ENCODE measurements at regions not wholly inside any gene's neighbourhood (a gene's known extent, or its start where the extent isn't known, plus 50 kb on each side); places are given as distances from the start of the nearest gene placed in this dataset.

DNA sequence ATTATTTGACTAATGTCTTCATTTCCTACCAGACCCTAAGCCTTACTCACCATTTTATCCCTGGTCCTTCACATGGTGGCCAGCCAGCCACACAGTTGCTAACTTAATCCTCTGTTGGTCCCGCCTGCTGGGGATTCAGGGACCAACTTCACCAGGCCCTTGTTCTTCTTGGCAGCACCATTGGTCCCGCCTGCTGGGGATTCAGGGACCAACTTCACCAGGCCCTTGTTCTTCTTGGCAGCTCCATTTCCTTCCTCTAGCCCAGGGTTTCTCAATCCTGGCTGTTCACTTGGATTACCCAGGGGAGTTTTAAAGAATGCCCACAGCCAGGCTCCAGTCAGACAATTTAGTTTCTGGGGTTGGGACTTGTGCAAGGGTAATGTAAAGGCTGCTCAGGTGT is 233.1 kb upstream of the CSF3R start:
- no peak for DNase-seq

DNA sequence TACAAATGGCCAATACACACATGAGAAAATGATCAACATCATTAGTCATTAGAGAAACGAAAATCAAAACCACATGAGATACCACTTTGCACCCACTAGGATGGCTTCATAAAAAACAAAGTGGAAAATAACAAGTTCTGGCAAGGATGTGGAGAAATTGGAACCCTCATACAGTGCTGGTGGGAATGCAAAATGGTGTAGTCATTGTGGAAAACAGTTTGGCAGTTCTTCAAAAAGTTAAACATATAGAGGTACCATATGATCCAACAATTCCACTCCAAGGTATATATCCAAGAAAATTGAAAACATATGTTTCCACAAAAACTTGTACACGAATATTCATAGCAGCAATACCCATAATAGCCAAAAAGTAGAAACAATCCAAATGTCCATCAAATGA is 231.6 kb upstream of the CSF3R start:
- no peak for DNase-seq

DNA sequence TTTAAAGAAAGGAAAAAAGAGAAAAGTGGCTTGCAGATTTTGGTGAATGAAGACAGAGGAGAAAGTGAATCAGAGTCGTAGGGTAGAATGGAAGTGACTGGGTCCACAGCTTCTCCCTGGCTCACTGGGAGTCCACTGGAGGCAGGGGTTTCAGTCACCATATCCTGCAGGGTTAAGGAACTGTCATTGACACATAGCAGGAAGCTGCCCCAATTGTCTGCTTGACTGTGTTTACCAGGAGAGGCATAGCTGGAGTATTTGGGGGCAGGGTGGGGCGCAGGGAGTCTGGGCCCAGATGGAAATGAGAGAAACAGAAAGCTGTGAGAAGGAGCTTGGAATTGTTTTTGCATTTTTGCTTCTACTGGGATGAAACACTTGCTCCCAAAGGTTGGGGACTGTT is 228.8 kb upstream of the CSF3R start:
- no peak for DNase-seq

DNA sequence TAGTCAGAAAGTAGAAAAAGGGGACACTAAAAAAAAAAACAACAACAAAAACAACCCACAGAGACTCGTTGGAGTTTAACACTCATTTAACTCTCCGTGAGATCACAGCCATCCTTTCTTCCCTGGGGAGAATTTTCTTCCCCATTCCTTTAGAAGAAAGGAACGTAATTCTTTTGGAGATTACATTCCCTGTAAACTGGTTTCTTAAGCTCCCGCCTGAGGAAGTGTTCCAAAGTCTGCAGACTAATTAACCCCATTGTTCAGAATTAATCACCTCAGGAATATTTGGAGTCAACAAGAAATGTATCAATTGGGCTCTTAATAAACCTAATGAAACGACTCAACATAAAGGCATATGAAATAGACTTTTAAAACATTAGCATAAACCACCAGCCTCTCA is 228.2 kb upstream of the CSF3R start:
- no peak for DNase-seq

DNA sequence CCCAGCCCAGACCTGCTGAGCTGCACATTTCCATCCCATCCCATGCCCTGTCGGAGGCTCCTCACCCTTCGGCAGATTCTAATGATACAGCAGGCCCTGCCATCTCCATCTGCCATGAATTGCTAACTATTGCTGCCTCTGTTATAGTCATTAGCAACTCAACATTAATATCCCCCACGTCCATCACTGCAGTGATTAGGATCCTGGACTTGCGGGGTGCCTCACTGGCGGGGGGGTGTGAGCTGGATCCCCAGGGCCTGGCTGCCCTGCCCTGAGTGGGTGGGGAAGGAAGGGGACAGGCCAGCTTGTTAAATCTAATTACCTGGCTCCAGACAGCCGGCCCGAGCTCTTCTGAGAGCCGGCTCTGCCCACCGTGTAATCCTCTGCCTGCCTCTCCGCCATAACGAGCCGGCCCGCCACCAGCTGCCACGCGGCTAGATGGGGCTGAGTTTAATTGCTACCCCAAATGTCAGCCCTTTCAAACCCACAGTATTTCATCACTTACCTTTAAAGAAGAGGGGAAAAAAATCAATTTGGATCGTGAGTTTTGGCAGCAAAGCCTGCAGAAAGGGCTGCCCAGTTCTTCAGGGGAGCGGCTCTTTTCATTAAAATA is 227.3 kb upstream of the CSF3R start:
- no peak for DNase-seq

DNA sequence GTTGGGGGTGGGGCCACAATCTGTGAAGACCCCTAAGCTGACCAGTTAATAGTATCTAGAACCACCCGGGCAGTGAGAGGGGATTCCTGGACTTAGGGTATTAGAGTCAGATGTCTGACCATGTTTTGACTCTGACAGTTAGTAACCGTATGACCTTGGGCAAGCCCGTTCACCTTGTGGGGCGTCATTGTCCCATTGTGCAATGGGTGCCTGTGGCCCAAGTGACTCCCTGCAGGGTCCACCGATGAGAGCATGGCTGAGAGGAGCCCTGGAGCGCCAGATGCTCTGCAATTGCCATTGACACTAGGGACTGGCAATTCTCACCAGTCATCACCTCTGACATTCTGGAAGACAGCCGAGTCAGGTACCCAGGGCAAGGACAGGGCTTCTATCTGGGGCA is 225.9 kb upstream of the CSF3R start:
- DNase-seq: no peak

DNA sequence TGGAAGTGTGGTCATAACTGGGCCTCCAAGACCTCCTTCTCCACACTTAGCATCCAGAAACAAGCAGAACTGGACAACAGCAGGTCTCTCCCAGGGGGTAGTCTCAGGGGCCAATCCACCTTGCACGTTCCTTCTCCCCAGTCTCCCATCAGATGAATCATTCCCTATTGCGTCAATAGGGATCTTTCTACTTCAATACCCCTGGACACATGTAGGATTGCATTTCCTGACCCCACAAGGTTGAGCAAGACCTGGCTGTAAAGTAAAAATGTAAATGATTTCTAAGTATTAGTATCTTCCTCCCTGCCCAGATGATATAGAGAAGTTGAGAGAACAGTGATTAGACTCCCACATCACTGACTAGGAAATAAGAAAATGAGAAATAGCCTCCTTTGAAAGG is 224.5 kb upstream of the CSF3R start:
- no peak for DNase-seq

DNA sequence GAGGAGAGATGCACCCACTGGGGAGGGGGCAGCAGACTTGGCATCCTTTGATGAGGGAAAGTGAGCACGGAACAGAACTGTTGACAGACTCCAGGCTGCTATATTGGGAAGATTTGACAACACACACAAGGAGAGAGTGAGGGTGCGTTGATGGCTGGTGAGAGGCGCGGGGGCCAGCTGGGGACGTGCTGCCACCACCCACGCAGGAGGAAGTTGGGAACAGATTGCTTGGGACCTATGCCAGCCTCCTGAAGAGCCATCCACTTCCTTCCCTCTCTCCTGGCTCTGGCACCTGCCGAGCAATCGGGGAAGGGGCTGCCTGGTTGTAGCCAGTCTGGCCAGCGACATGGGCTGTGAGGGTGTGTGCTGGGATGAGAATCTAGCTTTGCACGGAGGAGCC is 223.7 kb upstream of the CSF3R start:
- no peak for DNase-seq

DNA sequence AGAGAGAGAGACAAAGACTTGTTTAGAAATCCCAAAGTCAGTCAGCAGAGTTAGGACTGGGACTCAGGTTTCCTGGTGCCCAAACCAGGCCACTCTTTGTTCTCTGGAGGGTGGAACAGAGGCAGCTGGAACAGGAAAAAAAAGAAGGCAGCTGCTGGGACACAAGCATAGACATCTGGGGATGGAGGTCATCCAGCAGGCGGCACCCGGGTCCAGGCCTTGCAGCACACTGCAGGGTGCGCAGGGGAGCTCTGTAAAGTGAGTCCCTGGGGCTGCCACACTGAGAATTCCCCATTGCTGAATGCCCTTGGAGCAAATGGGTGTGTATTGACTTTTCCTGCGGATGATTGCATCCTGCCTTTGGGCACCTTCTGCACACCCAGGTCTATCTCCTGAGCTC is 222.9 kb upstream of the CSF3R start:
- DNase-seq: peak in 1 of 2 experiments; percentile 38

DNA sequence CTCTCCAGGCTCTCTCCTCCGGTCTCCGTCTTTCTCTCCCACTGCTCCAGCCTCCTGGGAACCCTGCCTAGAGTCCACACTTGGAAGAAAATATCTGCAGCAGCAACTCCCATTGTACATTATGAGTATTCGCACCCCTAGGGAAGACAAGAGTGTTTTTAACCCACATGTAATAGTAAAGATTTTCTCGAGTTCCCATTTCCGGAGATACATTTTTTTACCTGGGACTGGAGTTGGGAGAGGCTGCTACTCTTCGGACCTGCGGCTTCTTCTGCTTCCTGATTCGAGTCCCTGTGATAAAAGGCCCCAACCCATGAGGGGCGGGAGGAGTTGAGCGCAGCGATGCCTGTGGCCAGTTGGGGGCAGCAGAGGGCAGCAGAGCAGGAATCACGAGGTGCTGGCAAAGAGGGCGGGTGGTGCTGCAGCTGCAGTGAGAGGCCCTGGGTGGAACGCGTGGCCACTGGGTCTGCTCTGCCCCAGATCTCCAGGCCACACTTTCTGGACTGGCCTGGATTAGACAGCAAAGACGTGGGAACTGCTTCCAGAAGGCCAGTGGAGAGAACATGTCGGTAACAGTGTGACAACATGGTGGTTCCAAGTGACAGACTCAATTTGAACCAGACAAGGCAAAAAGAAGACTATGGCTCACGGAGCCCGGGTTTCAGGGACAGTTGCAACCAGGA is 221.0 kb upstream of the CSF3R start:
- DNase-seq: peak; percentile 84 to 98

DNA sequence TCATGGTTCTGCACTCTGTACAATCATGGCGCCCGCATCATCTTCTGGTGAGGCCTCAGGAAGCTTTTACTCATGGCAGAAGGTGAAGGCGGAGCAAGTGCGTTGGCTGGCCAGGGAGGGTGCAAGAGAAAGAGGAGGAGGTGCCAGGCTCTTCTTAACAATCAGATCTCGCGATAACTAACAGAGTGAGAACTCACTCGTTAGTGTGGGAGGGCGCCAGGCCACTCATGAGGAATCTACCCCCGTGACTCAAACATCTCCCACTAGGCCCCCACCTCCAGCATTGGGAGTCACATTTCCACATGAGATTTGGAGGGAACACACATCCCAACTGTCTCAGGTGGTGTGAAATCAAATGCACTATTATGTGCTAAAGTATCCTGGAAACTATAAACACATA is 220.2 kb upstream of the CSF3R start:
- no peak for DNase-seq

DNA sequence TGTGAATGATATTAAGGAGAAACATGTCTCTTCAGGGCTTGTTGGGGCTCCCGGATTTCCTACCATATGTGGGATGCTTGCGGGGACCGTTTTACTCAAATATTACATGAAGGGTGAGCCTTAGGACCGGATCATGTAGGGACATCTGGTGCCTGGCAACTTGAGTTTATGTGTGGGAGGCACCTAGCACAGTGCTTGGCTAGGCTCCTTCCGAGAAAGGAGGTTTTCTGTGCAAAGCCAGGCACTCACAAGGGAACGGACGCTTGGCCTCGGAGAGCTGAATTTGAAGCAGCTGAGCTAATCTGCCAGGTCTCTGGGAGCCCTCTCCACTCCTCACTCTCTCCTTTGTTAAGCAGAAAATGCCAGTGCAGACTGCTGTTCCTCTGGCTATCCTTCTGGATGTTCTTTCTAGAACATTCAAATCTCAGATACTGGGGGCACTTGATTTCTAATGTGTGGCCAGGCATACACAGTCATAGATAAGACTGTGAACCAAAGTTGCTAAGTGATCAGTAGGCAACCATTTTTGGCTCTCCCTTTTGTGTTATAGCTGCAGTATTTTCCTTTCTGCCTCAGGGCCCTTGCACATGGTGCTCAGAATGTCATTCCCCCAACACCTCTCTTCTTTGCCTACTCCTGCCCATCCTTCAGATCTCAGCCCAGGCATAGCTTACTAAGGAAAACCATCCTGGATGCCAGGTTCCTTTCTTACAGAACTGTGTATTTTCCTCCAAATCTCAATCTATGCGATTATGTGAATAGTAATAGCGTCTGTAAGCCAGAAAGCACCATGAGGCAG is 216.6 kb upstream of the CSF3R start:
- no peak for DNase-seq

DNA sequence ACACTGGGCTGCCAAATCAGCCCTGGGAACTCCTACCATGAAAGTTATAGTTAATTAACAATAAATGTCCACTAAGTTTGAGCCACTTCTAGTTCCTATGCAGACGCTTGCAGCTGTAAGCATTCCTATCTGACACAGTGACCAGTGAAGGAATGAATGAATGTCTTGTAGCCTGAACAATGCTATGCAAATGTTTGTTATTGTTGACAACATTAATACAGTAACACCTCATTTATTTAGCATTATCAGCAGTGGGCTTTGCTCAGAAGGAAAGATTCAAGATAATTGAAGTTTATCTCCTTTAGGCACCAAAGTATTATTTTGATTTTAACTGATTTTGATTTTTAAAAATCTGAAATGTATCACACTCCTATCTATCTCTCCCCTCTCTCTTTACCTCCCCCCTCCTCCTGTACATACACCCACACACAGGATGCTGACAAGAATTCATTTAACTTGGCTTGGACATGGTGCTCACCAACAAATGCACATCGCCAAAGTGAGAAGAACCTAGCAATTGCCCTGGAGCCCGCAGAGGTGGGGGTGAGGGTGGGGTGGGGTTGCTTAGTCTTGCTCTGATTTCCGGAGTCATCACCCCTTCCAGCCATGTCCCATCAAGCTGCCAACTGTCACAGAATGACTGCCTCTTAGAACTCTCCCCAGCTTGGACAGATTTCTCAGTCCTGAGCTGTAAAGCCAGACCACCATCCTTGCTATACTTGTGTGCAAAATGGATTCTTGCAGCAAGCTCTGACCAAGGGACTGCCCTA is 215.3 kb upstream of the CSF3R start:
- DNase-seq: no peak

DNA sequence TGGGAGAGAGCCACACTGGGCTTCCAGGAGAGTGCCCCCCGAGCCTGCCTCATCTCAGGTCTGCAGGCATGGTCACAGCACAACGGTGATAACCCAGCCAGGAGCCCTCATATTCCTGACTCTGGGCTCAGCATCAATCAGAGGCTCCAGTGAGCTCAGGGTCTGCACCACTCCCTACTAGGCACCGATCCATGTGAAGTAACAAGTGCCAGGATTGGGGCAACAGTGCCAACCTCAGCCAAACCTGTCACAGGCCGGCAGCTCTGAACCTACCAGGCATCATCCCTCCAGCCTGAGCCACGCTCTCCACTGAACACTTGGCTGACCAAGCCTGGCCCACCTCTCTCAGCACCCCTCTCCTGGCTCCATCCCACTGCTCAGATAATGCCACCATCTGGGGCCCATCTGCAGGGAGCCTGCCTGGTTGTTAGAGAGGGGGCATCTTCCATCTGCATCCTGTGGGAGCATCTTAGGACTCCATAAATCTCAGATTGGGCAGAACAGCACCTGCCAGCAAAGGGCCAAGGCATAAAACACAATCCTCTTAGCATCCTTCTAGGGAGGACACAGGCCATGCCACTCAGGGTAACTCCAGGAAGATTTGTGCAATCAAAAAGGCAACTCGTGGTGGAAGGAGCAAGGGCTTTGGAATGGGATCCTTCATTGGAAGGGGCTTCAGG is 213.7 kb upstream of the CSF3R start:
- no peak for DNase-seq

DNA sequence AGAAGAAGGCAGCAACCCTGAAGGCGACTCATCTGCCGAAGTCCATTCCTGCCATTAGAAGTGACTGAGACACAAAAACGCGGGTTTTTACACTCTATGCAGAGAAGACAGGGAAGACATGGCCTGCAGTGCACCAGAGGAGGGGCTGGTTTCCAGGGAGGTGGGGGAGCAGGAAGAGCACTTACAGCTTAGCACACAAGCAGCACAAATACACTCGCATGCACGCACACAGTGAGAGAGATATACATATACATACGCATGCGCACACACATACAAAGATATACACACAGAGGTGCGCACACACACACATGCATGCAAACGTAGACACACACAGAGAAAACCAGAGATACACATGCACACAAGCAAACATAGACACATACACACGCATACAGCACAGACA is 210.9 kb upstream of the CSF3R start:
- DNase-seq: no peak

DNA sequence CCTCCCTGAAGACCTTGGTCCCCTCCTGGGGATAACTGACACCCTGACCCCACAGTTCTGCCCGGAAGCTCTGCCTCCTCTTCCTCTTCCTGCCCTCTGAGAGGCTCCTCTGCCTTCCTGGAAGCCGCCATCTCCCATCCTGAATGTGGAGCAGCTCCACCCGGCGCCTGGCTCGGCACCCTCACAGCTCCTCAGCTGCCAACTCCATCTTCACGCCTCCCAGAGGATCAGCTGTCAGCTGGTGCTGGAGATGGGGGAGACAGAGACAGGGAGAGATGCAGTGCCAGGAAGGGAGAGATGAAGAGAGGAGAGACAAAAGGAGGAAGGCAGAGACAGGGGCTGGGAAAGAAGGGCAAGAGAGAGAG is 210.4 kb upstream of the CSF3R start:
- no peak for DNase-seq

DNA sequence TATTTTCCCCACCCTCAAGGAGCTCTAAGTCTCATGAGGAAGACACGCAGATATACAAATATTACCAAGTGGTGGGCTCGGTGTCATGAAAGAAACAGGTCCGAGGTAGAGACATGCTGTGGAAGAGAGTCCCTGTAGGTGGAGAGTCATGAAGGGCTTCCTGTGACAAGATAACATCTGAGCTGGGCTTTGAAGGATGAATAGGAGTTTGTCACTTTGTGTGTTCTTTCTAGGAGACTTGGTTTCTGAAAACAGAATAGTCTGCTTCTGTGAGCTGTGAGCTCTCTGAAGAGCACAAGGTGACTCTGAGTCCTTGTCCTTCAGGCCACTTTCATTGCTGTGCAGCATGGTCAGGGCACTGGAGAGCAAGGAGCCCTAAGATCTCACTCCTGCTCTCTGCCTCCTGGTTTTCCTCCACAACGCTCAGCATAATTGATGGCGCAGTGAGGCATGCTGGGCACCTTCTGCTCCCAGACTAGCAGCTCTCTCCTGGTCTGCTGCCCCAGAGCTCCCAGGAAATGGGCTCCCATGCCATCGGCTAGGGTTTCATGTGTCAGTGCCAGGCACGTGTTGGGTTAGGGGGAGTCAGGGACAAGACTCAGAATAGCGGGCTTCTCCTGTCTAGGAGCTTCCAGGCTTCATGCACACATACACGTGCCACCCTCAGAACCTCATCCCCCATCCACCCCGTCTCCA is 209.9 kb upstream of the CSF3R start:
- no peak for DNase-seq

DNA sequence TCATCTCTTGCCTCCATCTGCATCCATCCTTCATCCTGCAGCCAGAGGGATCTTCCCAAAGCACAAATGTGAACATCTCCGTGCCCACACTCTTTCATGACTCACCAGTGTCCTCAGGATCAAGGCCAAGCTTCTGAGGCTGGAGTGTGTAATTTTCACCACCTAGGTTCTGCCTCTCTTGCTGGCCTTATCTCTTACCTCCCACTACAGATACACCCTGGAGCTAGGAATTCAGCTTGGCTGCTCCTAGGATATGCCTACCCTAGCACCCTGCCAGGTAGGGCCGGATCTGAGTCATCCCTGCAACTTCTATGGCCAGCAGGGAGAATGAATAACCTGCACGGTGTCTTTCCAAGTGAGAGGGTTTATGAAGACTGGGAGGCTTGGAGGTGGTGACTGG is 208.7 kb upstream of the CSF3R start:
- DNase-seq: no peak

DNA sequence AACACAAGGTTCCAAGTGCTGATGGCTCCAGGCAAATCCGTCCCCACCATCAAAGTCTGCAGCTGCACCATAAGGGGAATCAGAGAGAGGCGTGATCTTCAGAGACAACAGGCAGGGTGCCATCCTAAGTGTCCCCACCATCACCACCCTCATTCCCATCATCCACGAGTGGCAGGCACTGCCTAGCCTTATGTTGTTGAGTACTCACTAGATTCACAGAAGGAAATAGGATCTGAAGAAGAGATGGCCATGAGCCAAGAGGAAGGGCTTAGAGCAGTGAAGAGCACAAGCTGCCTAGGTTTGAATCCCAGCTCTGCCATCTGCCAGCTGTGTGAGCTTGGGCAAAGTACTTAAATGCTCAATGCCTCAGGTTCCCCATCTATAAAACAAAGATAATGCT is 207.3 kb upstream of the CSF3R start:
- DNase-seq: no peak

DNA sequence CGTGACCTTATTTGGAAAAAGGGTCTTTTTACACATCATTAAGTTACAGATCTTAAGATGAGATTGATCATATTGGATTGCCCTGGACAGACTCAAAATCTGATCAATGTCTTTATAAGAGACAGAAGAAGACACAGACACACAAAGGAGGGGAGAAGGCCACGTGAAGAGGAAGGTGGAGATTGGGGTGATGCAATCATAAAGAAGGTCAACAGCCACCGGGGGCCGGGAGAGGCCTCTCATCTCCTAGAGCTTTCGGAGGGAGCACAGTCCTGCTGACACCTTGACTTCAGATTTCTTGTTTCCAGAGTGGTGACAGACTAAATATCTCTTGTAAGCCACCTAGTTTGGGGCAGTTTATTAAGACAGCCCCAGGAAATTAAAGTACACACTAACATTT is 204.6 kb upstream of the CSF3R start:
- no peak for DNase-seq

DNA sequence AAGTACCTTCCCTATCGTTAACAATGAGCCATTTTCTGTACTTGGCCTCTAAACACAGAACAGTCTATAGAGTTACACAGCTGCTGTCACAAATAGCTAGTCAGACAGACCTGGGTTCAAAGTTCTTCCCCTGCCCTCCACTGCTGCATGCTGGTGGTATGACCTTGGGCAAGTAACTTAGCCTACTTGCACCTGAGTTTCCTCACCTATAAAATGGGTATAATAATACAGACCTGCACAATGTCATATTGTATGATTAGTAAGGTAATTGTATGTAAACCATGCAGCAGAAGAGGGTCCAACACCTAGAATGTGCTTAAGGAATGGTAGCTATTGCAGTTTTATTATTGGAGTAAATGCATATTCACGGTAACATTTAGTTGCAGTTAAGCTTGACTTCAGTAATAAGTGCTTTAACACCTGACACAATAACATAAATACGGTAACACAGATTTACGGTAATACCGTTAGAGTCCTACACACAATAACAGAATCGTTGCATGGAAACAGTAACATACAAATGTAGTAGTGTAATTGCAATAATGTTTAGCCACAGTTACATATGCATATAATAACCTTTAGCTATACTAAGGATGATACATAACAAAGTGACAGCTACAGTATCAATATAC is 193.3 kb upstream of the CSF3R start:
- DNase-seq: no peak

DNA sequence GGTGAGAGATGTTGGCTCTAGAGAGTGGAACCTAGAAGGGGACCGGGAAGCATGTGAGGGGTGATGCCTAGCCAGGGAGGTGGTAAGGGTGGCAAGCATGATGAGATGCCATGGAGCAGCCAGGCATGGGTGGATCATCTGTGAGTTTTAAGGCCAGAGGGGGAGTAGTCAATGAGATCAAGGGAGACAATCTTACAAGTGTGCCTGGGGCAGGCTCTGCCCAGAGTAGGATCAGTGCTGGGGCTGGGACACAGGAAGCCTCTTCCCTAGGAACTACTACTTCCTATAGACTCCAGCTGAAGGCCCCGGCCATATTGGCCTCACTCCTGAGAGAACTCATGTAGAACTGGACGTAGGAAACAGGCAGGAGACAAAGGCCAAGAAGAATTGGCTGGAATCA is 192.4 kb upstream of the CSF3R start:
- no peak for DNase-seq

Measured in NCI-H526 (cell line).